Fibroblast of skin of abdomen (primary cell): ENCODE measurements at regions not wholly inside any gene's neighbourhood (a gene's known extent, or its start where the extent isn't known, plus 50 kb on each side); places are given as distances from the start of the nearest gene placed in this dataset.
A peak's percentile ranks its signal among the peaks of the same experiment; 100 is the strongest.

ENCODE experiments used
- DNase-seq: peaks from one replicate; pipeline ENCODE4 v3.0.0-alpha.2; 2013

DNA sequence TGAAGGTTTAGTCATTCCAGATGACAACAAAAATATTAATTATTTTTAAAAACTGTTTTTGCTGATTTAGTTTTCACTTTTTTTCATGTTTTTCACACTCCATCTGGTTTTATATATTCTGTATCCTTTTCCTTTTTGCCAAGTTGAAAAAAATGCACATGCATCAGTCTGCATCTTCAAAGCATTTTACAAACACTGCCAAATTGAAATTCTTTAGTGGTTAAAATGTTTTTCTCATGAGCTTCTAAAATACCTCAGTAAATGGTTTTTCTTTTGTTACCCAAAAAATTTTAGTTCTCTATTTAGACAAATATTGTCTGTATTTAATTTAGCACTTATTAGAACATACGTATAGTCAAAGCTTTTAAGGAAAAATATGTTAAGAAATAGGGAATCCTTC is 386.9 kb upstream of the HSF2 start:
- DNase-seq: peak; percentile 82

DNA sequence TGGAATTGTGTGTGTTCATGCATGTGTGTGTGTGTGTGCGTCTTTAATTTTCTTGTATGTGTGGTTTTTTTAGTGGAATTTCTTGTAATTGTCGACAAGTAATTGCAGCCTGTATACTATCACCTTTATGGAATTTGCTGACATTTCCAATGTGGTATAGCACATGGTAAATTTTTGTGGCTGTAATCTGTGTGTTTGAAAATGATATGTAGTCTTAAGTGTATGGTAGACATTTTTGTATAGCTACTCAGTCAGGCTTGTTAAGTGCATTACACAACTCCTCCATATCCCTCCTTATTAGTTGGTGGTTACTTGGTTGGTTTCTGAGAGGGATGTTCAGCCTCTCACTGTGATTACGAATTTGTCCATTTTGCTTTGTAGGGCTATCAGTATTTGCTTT is 384.5 kb upstream of the HSF2 start:
- peak; percentile 95 for DNase-seq

DNA sequence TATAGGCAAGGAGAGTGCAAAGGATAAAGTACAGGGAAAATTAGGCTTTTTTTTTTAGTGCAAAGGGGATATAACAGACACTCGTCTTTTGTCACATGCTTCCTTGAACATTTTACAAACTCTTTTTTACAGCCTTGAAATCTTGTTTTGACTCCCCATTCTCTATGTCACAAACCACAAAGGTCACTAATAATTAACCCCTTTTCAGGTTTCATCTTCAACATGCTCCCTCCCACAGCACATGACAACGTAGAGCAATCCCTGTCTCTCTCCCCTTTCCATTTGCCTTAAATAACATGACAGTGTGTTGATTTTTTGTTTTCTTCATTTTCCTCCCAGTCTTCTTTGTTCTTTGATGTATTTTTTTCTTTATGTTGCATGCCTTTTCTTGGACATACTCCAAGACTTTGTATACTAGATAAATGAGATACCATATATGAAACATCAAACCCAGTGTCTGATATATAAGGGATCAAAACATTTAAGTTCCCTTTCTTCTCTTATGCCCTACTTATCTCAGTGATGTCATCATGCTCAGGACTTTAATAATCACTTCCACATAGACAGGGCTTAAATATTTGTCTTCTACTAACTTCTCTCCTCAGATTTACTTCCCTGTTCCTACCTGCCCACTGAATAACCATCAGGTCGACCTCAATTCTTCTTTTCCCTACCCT is 378.7 kb upstream of the HSF2 start:
- DNase-seq: no peak

DNA sequence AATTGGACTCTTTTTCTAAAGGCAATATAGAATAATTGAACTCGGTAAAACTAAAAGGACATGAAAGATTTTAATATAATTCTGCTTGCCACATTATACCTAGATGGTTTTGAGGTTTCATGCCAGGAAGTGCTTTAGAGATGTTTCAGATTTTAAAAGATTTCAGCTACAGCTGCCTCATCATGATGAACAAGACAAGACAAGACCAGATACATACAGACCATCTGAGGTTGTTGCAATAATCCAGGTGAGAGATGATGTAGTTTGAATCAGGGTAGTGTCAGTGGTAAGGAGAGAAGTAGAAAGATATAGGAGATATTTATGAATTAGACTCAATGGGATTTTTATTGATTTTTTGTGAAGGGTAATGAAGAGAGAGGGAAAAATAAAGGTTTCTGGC is 374.3 kb upstream of the HSF2 start:
- no peak for DNase-seq

DNA sequence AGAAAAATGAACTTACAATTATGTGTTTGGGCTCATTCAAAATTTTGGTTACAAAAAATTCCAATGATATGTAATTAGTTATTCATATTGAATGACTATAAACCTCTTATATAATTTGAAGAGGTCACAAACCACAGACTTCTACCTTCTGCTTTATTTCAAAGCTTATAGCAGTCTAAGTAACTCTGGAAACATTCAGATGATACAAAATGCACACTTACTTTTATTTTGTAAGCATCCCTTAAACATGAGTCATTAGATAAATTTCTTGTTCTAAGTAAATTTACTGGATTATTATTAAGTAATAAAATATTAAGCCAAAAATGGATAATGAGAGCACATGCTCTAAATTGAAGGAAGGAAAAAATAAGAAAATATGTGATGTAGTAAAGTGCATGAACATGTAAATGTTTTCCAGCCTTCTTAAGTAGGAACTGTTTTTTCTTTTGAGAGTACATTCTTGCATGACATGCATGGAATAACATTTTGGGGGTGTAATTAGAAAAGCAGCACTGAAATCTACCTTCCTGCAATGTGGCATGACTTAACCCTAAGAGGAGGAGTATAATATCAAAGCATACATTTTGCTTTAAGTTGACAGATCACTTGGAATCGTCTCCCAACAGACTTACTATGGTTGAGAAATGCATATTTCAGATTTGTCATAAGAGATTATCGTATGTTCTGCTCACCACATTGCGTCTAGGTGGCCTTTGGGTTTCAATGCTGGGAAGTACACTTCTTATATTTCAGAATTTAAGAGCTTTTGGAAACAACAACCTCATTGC is 372.7 kb upstream of the HSF2 start:
- peak; percentile 51 for DNase-seq

DNA sequence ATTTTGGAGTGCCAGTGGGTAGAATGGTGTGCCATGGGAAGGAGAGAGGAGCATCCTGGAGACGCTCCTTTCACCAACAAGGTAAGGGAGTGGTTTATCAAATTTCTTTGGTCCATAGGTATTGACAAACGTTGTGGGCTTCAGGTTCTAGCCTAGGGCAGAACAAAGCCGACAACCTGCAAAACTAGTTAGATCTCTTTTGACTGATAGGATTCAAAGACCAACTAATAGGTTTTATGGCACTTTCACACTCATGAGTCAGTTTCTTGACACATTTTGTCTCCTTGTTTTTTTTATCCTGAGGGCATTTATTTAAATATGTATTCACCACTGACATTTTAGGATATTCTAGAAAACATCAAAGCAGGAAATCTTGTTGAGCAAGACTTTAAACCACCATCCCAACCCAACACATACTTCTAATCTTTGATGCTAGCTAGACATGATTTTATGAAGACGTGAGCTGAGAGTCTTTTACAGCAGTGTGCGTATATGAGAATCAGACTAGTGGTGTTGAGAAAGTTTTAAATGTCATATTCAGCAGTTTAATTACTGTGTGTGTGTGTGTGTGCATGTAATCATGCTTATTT is 370.4 kb upstream of the HSF2 start:
- no peak for DNase-seq

DNA sequence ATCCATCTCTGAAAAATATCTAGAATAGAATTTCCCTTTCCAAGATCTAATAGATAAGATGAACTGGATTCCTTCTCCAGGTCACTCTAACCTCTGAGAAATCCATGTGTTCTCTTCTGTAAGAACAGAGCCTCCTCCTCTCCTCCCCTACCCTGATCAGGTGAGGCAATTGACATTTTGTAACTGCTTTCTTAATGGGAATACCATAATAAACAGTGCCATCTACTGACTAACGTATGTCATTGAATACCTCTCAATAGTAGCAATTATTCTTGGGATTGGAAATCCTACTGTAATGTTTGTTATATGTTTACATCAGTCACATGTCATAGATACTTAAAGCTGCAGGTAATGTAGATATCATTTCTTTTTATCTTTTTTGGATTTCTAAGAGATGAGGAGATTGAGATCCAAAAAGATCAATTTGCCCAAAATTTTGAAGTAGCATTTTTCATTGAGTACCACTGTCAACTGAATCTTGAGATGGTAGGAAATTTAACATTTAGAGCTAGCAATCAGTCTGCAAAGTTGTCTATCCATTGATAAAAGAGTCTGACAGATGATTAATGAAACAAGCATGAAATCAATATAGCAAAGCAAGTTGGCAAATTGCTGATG is 365.8 kb upstream of the HSF2 start:
- DNase-seq: peak; percentile 67

DNA sequence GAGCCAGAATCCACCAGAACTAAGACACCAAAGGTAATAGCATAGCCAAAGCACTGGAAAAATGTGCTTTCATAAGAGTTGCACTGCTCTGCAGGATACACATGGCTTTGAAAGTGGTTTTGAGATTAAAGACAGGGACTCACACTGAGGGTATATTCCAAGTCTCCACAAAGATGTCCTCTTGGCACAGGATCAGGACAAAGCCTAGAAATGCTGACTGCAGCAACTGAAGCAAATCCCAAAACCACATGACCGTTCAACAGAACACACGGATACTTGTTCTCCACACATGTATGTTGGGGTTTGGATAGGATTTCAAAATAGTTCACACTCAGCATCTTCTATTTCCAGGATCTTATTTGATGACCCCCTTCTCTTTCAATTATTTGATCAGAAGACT is 364.3 kb upstream of the HSF2 start:
- DNase-seq: peak; percentile 6

DNA sequence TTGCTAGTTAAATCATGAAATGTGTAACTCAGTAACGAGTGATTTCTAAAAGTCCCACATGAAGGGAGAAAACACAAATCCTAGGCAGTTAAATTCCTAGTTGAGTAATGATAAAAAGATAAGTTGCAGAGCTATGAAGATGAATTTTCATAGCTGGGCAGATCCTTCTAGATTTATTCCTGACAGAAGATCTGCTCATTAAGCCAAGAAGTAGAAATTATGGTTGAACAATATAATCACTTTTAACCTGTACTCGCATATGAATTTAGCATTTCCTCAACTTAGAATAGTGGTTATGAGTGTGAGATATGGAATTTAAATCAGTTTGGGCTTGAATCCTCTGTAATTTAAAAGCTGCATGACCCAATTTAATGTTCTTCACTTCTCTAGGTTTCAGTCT is 359.2 kb upstream of the HSF2 start:
- DNase-seq: no peak

DNA sequence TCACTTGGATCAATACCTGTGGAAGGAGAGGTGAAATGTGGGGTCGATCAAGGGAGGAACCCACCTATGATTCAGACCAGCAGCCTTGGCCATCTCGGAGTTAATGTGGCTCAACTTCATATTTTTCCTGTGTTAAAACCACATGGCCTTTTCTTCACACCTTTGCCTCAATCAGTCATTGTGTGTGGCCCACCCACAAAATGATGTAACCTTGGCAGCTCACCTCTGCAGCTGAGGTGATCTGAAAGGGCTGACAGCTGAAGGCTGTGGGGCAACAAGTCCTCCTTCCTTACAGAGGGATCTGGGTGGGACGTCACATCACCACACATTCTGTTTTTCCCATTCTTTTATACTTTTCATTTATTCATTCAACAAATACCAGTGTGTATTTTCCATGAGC is 357.1 kb upstream of the HSF2 start:
- DNase-seq: no peak

DNA sequence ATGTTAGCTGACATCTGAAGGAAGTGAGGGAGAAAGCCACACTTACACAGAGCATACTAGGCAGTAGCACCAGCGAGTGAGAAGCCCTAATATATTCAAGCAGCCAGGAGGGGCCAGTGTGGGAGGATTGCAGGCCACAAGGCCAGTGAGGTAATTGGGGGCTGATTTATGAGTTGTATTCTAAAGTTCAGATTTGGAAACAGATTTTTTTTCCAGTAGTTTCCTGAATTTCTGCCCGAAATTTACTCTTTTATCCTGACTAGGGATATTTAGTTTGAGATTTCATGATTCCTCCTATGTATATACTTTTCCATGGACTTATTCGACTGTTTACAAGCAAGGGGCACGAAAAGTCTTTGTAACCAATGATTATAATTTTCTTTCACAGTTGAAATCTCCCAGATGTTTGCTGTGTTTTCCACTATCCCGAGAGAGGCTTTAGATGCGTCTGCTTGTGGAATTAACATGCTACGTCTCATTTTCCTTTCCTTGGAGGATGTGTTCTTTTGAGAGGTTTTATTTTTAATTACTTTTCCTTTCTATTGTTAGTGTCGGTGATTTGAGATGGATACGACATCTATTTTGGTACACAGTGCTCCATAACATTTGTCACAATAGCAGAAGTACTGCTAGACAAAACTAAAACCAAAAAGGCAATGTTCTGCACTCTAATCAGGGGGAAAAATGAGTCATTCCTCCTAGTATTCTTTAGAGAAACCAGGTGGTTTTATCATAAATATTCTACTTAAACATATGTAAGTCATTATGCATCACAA is 356.3 kb upstream of the HSF2 start:
- peak; percentile 53 for DNase-seq

DNA sequence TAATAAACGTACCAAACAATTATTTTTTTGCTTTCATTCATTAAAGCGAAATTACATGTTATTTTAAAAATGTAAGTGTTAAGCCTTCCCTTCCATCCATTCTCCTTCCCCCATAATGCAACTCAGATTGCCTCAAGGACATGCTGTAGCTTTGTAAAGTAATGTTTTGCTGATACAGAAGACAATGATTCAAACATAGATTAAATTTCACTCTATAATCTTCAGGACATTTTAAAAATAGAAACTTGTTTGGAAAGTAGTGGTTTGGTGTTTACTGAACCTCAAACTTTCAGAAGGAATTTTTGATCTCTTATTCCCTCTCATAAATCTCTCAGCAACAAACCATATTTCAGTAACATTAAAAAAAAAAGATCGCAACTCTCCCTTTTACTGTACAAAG is 350.9 kb upstream of the HSF2 start:
- peak; percentile 8 for DNase-seq

DNA sequence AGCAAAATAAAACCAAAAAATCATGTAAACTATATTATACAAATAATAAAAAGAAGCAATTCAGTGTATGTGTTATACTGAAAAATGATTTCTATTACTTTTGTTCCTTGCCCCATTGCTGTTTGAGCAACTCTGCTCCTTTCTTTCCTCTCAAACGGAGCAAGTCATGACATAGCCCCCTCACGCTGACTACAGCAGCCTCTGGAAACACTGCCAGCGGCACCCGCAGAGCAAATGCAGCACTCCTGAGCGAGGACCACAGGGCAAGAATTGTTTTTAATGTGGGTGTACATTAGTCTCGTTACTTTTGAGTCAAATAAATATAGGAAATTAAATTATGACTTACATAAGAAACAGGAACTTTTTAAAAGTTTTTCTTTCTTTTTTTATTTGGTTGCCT is 350.1 kb upstream of the HSF2 start:
- peak; percentile 24 for DNase-seq

DNA sequence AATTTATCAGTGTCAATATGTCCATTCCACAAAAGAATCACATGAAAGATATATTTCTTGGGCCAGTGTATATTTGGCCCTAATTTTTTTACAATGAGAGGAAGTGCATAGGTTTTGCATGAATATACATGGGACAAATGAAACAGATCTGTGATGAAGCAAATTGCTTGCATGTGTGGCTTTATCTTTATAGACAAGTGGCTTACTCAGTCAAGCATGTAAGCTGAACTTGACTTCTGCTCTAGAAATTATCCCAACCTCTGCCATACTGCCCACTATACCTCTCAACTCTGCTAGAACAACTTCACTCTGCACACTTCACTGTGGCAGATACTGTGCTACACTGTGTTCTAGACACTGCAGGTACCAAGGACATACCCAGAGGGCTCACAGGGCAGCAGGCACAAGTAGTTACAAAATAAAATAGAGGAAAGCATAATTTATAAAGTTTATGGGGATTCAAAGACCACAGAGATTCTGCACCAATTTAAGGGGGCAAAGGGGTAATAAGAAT is 349.2 kb upstream of the HSF2 start:
- peak; percentile 26 for DNase-seq

DNA sequence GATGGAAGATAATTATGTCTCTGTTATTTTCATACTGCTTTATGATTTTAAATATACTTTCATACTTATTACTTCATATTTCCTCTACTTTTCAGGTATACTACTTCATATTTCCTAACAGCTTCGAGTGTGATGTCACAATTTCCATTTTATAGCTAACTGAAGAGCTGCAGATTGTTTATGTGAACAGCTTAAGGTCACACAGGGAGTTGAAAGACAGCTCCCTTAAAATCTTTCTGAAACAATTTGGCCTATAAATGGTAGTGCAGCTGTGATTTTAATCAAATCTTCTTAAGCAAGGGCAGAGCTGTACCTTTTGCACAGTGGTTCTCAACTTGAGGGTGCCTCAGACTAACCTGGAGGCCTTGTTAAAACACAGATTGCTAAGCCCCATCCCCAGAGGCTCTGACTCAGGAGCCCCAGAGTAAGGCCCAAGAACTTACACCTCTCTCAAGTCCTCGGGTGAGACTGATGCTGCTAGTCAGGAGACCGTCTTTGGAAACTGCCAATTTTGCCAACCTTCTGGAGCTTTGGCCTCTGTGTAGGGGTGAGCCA is 347.0 kb upstream of the HSF2 start:
- DNase-seq: no peak

DNA sequence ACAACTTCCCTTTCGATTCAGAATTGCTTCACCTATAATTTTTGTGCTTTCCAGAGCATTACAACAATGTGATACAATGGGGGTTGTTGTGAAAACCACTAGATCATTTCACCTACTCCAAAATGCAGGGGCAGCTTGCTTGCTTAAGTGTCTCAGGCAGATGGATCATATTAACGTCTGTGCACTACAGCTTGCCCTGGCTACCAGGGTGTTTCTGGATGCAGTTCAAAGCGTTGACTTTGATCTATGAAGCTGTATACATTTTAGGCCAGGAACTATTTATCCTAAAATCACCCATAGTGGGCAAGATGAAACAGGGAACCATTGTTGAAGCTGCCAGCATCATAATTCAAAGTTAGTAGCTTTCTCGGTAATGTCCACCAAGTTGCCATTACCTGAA is 339.5 kb upstream of the HSF2 start:
- peak; percentile 27 for DNase-seq

DNA sequence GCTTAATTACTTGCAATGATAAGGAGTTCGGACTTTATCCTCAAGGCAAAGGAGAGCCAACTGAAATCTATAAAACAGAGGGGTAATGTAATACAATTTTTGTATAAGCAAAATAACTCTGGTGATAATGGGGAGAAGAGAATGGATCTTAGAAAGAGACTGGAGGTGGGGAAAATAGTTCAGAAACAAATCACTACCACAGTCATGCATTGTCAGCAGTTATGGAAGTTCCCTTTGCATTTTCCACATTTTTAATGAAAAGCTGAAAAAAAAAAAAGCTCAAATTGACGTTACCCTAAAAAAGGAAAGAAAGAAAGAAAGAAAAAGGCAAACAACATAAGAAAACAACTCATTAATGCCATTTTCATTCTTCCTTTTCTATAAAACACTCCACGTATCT is 337.6 kb upstream of the HSF2 start:
- peak; percentile 43 for DNase-seq

DNA sequence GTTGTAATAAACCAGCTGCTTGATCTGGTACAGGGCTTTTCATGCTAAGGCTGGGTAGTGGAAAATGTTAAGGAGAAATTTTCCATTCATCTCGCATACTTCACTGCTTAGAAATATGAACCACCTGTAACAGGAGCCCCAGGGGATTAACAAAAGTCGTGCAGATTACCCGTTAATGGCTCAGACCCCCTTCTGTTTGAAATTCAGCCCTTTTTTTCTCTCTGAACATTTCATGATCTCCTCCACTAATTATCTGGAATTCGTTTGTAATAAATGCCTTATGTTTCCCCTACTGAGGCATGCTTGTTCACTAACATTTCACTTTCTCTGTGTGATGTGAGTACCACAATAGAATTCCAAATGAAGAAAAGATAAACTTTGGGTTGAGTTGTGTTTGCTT is 336.4 kb upstream of the HSF2 start:
- DNase-seq: peak; percentile 35

DNA sequence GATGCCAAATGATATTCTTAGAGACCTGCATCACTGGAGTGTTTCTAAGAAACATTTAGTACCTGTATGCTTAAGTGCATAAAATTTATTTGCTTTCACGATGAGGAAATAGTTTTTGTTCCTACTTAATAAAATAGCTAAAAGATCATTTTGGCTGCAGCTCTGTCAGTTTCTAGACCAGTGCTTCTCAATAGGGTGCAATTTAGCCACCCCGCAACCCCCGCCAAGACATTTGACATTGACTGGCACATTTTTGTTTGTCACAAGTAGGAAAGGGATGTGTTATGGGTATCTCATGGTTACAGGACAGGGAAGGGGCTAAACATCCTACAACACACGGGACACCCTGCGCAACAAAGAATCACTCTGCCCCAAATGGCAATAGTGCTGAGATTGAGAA is 335.7 kb upstream of the HSF2 start:
- DNase-seq: no peak

DNA sequence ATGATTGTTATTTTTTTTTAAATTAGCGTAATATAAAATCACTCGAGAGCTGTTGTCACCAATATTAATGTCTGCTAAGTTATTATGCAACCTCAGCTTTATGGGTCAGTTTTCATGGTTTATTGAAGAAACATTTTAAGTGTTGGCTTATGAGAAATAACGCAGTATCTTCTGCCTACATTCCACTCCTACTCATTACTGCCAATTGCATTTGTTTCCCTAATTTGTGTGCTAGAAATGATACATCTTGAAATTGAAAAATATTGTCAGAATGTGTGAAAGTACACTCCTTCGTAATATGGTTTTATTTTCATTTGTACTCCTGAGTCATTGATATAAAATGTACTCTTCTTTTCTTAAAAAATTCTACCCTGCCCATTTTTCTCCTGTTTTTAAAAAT is 333.3 kb upstream of the HSF2 start:
- no peak for DNase-seq

DNA sequence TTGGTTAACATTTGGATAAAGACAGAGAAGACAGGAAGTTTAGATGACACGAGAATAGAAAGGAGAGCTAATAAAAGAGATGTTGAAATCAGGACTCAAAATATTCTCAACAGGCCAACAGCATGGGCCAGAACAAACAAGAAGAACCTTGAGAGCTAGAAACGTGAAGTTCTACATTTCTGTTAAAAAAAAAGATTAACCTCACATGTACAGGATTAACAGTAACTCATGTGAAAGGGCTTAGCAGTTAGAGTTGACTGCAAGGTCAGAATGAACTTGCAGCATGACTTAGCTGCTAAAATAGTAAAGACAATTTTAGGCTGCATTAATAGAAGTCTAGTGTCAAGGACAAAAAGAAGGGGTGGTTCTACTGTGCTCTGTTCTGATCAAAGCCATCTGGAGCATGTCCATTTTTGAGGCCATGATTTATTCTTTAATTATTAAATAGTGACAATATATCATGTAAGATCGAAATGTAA is 331.1 kb upstream of the HSF2 start:
- DNase-seq: no peak

DNA sequence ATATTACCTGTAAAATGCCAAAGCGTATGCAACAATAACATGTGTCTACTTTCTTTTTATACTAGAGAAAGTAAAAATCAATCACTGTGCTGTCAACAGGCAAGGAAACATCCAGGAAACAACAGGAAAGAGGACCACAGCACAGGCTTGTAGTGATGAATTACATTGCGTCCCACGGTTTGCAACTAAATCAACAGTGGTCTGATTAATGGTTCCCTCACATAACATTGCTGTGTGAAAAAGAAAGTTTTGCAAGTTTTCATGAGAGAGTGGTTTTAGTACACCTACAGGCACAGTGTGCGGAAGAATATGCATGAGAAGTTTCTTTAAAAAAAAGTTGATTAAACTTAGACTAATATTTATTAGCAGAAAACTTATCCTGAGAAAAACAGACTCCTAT is 329.5 kb upstream of the HSF2 start:
- no peak for DNase-seq
